ENCODE measurements at regions not wholly inside any gene's neighbourhood (a gene's known extent, or its start where the extent isn't known, plus 50 kb on each side); places are given as distances from the start of the nearest gene placed in this dataset.

GRCh38 chr6:21861942-21862341 is 268.4 kb downstream of the SOX4 start:
- DNase-seq (ENCODE audit: low read depth, low spot score), result no peak
- ChIA-PET CTCF (no interaction called here), POLR2A (no interaction called here)
- no peak overlapping the region for H3K4me3 ChIP-seq (ENCODE audit: low read depth, low read length)
- TF ChIP-seq CTCF (IDR thresholded peaks at IDR 0.05; ENCODE audit: insufficient read depth, low read length, missing control alignments), result no peak

GRCh38 chr6:21864206-21864605 is 270.7 kb downstream of the SOX4 start:
- H3K4me3 ChIP-seq (ENCODE audit: low read depth, low read length), result no peak overlapping the region
- POLR2A ChIA-PET, result no interaction called here
- DNase-seq (ENCODE audit: low read depth, low spot score), result no peak
- CTCF ChIA-PET, result no interaction called here
- no peak for TF ChIP-seq CTCF (IDR thresholded peaks at IDR 0.05; ENCODE audit: insufficient read depth, low read length, missing control alignments)

GRCh38 chr6:21868226-21868625 is 274.7 kb downstream of the SOX4 start:
- DNase-seq (ENCODE audit: low read depth, low spot score), result no peak
- TF ChIP-seq CTCF (IDR thresholded peaks at IDR 0.05; ENCODE audit: insufficient read depth, low read length, missing control alignments), result no peak
- ChIA-PET POLR2A (no interaction called here), CTCF (no interaction called here)
- H3K4me3 ChIP-seq (ENCODE audit: low read depth, low read length), result no peak overlapping the region

DNA sequence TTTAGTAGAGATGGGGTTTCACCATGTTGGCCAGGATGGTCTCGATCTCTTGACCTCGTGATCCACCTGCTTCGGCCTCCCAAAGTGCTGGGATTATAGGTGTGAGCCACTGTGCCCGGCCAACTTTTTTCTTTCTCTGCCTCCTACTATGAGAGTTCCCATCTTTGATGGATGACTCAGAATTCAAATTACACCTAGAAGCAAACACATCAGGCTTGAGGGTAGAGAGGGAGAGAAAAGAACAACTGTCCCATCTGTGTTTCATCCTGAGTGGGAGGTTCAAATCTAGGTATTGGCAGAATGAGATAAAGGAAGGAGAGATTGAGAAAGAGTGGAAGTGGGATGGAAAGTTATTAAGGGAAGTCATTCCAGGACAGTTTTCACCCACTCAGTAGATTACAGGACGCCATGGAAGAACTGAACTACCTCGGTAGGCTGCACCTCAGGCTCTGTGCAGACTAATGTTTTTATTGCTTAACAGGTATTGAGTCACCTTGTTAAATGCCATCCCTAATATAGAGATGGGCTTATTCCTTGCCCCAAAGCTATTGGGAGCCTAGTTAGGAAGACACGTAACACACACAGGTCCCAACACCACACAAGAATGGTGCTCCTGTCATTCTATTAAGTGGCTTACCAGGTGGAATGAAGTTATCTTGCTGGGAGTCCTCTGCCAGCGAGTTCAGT is 275.7 kb downstream of the SOX4 start:
- no peak for TF ChIP-seq CTCF (IDR thresholded peaks at IDR 0.05; ENCODE audit: insufficient read depth, low read length, missing control alignments)
- POLR2A ChIA-PET, result no interaction called here
- CTCF ChIA-PET, result no interaction called here
- no peak overlapping the region for H3K4me3 ChIP-seq (ENCODE audit: low read depth, low read length)
- no peak for DNase-seq (ENCODE audit: low read depth, low spot score)

DNA sequence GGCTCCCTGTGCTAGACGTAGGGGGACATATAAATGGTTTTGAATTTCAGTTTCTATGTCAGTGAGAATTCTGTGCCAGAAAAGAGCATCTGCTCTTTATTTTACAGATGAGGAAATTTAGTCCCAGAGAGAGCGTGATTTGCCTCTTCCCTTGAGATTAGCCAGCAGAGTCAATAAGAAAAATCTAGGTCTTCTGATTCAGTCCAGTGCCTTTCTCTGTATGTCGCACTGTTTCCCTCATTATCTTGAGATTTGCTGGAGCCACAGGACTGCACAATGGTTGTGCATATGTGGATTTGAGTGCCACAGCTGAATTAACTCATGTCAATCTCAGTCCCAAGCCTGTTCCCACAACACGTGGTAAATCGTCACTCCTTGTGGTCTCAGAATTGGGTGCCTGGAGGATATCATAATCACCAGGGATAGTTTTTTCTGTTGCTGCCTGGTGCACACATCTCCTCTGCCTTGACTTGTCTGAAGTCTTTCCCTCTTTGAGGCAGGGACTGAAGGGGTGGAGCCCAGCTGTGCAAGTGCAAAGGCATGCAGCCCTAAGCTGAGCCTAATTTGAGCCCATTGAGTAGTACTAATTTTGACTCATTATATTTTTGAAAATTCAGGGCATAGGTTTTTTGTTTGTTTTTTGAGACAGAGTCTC is 276.7 kb downstream of the SOX4 start:
- POLR2A ChIA-PET, result no interaction called here
- CTCF ChIA-PET, result no interaction called here
- no peak for DNase-seq (ENCODE audit: low read depth, low spot score)
- H3K4me3 ChIP-seq (ENCODE audit: low read depth, low read length), result no peak overlapping the region
- TF ChIP-seq CTCF (IDR thresholded peaks at IDR 0.05; ENCODE audit: insufficient read depth, low read length, missing control alignments), result no peak

DNA sequence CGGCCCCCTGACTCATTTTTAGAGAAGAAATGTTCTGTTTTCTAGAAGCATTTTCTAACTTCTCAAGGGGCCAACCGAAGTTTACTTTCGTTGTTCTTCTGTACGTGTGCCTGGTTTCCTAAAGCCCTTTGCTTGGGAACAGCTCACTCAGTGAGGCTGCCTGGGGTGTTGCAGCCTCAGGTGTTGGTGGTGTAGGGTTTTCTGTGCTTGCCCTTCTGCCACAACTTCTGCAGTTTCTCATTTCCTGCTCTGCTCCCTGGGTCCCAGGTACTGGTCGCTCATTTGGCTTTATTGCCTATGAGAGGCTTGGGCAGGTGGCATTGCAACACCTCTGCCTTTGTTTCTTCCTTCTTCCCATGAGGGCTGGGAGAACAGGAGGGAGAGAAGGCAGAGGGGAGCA is 278.3 kb downstream of the SOX4 start:
- no peak for TF ChIP-seq CTCF (IDR thresholded peaks at IDR 0.05; ENCODE audit: insufficient read depth, low read length, missing control alignments)

More for the DNA sequence above, 278.3 kb downstream of the SOX4 start:
- H3K4me3 ChIP-seq (ENCODE audit: low read depth, low read length), result no peak overlapping the region
- DNase-seq (ENCODE audit: low read depth, low spot score), result no peak
- ChIA-PET CTCF (no interaction called here), POLR2A (no interaction called here)

All from AG04449 (cell line).